HG02970 (cell line): ENCODE measurements at regions not wholly inside any gene's neighbourhood (a gene's known extent, or its start where the extent isn't known, plus 50 kb on each side); places are given as distances from the start of the nearest gene placed in this dataset.

Source experiments
- ATAC-seq: cut with Tn5 transposase; IDR thresholded peaks from one replicate; pipeline ENCODE4 v1.9.1; 2021; ENCODE audit warnings: mild to moderate bottlenecking, moderate library complexity, moderate number of reproducible peaks; ENCODE audit not compliant: unreplicated experiment, low FRiP score

GRCh38 chr12:115132905-115133304 is 448.9 kb upstream of the TBX3 start:
- no peak for ATAC-seq

DNA sequence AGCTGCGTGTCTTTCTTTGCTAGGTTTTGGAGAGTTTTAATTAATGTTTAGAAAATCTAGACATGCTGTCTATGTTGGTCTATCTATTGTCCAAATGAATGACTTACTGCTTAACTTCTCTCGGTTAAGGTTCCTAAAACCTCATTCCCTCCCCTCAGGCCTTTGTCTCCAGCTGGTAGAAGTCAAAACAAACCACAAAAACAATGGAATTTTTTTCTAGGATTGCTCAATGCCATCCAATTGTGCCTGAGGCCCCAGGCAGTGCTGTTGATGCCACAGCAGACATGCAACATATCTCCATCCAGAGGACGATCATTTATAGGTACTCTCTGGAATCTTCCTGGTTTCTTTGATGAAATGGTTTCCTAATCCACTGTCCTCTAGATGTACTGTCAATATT is 448.2 kb upstream of the TBX3 start:
- ATAC-seq: no peak

DNA sequence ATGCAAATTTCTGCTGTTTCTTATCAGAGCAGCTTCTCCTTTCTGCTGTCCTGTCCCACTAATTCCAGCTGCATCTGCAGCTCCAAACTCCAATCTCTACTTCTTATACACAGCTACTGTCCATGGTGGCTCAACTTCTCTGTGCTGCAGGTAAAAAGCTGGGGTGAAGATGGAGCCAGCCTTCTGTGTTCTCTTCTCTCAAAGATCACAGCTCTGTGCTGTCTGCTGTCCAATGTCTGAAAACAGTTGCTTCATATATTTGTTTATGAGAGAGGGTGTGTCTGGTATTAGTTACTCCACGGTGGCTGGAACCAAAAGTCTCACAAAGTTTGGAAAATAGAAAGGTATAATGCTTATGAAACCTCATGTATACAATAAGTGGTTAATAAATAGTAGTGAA is 445.8 kb upstream of the TBX3 start:
- no peak for ATAC-seq

- no peak for ATAC-seq
Measured at GRCh38 chr12:115121053-115121452, 437.1 kb upstream of the TBX3 start.

DNA sequence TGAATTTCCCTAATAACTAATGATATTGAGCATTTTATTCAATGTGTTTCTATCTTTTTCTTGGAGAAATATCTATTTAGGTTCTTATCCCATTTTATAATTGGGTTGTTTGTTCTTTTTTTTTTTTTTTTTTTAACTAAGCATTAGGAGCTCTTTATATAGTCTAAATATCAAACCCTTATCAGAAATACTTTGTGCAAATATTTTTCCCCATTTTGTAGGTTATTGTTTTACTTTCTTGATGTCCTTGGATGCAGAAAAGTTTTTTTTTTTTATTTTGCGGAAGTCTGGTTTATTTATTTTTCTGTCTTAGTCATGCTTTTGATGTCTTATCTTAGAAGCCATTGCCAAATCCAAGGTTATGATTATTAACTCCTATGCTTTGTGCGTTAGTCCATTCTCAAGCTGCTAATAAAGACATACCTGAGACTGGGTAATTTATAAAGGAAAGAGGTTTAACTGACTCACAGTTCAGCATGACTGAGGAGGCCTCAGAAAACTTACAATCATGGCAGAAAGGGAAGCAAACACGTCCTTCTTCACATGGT is 434.3 kb upstream of the TBX3 start:
- no peak for ATAC-seq

DNA sequence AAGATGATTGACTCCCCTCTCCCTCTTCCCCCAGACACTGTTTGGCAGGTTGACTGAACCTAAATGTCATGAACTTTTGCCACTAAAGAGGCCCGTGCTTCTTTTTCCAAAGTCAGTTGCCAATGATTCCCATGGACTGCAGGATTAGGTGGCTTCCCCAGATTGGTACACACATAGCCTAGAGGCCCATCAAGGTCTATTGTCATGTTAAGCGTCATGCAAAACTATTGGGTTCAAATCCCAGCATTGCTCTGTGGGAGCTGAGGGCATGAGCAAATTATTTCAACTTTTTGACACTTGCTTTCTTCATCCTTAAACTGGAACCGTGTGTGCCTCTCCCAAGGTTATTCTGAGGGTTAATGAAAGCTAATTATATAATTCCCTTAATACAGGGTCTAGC is 430.2 kb upstream of the TBX3 start:
- ATAC-seq: no peak

DNA sequence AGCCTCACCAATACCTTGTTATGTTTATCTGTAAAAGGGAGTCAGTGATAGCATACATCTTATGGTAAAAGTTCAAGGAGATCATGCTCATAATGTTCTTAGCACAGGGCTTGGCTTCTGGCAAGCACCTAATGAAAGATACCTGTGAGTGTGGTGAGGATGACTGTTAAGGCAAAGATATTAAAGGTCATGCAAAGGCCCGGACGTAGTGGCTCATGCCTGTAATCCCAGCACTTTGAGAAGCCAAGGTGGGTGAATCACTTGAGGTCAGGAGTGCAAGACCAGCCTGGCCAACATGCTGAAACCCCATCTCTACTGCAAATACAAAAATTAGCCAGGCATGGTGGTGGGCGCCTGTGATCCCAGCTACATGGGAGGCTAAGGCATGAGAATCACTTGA is 425.9 kb upstream of the TBX3 start:
- no peak for ATAC-seq

GRCh38 chr12:115108129-115109100 is 424.4 kb upstream of the TBX3 start:
- no peak for ATAC-seq

GRCh38 chr12:115103884-115104883 is 420.2 kb upstream of the TBX3 start:
- no peak for ATAC-seq

DNA sequence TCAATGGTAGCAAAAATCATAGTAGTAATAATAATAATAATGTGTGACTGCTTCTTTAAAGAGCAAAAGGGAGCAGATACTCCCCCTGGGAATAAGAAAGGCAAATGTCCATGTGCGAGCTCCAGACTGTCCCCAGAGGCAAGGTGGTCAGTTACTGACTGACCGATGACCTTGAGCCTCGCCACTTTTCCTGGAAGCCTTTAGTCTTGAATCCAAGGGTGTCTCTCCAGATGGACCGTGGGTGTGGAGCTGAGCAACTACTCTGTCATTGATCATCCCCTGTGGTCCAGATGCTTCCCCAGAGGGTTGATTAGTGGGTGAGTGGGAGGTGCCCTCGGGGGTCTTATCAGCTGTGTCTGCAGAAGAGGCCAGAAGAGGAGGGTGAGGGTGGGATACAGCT is 418.5 kb upstream of the TBX3 start:
- ATAC-seq: no peak

DNA sequence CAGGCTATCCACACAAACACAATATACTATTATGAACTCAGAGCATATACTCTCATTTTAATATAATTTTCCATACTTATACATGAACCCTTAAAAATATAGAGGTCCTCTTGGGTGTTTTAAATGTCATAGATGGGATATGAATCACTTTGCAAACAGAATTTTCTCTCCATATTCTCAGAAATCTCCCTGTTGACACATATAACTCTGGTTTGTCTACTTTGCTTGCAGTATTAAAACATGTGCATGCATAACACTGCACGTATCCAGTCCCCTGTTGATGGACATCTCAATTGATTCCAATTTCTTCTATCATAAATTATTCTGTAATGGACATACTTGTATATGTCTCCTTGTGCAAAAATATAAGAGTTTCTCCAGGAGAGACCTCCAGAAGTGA is 417.5 kb upstream of the TBX3 start:
- no peak for ATAC-seq

- ATAC-seq: no peak
Measured at GRCh38 chr12:115097416-115097815, 413.4 kb upstream of the TBX3 start.

DNA sequence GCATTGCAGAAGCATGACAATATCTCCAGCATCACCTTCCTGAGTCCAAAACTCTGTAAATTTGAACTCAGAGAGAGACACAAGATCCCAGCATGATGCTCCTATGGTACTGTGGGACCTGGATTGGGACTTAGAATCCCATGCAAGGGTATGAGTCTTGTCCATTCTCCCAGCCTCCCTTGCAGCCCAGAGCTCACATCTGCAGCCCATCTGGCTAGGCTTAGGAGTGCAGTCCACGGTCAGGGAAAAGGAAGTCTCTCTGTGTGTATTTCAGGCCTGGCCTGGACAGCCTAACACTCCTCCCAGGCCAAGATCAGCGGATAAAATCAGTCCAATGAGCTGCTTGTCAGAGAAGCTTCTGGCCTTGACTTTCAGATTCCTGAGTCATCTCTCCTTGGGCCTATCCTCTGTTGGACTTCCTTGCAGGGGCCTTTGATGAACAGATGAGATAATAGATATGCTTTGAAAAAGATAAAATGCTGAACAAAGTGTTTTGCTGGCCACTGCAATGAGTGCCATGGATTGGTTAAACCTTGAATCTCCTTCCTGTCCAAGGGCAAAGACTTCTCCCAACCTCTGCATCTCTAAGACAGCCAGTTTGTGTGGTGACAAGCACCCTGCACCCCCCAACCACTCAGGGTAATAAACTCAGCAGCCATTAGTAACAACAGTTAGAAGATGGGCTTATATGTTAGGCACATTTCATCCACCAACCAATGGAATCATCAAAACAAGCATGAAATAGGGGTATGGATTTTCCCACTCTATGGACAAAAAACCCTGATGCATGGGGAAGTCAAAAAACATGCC is 412.8 kb upstream of the TBX3 start:
- no peak for ATAC-seq

GRCh38 chr12:115095073-115095748 is 411.2 kb upstream of the TBX3 start:
- ATAC-seq: no peak

DNA sequence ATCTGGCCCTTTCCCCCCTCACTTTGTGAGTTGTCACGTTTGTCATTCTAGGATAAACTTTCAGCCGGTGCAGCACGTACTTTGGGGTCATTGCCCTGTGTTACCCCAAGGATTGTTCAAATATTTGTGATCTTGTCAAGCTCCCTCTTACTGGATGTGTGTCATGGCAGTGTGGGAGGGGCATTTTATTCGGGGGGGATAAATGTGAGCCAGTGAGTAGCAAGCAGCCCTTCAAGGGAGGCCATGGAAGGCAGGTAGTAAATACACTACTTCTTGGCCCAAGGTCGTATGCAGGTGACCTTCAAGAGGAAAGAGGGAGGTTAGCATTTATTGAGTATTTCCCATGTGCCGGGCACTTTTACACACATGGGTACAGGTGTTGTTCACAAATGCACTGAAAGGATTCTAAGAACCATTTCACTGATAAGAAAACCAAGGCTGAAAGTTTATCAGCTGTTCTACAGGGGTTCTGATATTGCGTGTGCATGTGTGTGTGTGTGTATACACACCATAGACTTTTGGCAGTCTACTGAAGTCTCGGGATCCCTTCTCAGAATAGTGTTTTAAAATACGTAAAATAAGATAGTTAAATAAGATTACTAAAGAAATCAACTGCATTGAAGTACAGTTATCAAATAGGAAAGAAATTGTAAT is 410.3 kb upstream of the TBX3 start:
- ATAC-seq: no peak

DNA sequence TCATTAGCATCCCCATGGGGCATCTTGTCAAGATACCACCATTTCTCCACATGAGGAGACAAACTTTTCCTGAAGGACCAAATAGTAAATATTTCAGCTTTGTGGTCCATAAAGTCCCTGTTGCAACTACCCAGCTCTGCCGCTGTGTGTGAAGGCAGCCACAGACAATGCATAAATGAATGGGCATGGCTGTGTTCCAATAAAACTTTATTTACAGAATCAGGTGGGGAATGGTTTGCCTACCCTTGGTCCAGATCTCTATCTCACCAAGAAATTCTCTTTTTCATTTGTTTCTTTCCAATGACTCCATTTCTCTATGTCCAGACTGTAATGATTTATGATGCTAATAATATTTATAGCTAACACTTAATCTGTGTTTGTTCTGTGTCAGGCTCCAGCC is 409.3 kb upstream of the TBX3 start:
- ATAC-seq: no peak

DNA sequence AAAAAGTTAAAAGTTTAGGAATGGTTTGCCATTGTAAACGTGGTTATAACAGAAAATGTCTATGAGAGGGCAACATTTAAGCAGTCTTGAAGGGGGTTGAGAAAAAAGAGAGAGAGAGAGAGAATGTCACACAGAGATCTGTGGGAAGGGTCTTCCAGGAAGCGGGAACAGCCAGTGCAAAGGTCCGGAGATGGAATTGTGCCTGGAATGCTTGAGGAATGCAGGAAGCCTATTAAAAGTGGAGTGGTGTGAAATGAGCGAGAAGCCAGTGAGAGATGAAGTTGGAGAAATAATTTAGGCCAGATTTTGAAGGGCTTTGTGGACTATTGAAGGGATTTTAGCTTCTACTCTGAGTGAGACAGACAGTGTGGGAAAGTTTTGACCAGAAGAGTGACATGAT is 406.8 kb upstream of the TBX3 start:
- no peak for ATAC-seq

DNA sequence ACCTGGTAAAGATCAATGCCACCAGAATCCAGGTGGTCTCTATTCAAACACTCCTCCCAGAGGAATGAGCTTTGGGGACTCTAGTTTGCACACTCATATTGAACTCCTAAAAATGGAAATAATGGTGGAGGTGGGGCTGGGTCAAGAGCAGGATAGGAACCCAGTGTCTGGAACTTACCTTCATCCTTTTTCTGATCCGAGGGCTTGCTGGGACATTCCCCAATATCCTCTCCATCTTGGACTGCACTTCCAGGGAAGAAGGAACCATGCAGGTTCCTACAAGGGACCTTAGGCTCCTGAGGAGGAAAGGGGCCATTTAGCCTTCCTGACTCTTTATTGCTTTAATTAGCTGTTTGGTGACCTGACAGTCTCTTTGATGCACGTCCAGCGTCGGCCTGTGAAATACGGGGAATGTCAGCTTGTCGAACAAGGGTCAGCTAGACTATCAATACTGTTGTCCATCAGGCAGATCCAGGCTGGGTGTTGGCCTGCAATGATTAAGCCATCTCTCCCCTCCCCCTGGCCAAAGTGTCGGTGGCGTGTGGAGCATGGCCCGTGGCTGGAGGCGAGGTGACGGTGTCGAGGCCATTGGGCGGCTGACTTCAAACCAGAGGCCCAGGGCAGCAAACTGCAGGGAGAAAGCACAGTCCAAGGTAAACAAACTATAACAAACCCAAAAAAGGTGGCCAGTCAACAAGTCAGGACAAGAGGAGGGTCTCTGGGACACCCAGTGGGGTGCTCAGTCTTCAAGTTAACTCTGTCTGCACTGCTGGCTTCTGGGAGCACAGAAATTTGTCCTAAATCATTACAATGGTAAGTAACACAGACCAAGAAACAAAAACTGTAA is 405.2 kb upstream of the TBX3 start:
- no peak for ATAC-seq
